Mesothelial cell of epicardium (in vitro differentiated cells): ENCODE measurements at regions not wholly inside any gene's neighbourhood (a gene's known extent, or its start where the extent isn't known, plus 50 kb on each side); places are given as distances from the start of the nearest gene placed in this dataset.
"Not testable (repeated sequence)": the region's sequence is repeated elsewhere in the genome, so short reads cannot be mapped to it uniquely, and the experiment has no call there.

ENCODE experiments used
- DNase-seq, 2 experiments: peaks; one replicate each; pipeline ENCODE4 v3.0.0; 2021; ENCODE audit warnings: low spot score in 2 of 2; ENCODE audit not compliant: unreplicated experiment in 2 of 2
- H3K27ac Mint-ChIP-seq: 2 replicates; pipeline ENCODE4 v1.8.0; 2021; ENCODE audit warnings: mixed read lengths
- H3K27me3 Mint-ChIP-seq: 2 replicates; pipeline ENCODE4 v1.8.0; 2021; ENCODE audit warnings: low read depth, mixed read lengths
- H3K36me3 Mint-ChIP-seq: 2 replicates; pipeline ENCODE4 v1.8.0; 2021; ENCODE audit warnings: mixed read lengths
- H3K4me1 Mint-ChIP-seq: 2 replicates; pipeline ENCODE4 v1.8.0; 2021; ENCODE audit warnings: mixed read lengths
- H3K4me3 Mint-ChIP-seq: 2 replicates; pipeline ENCODE4 v1.8.0; 2021; ENCODE audit warnings: mild to moderate bottlenecking, moderate library complexity, mixed read lengths
- H3K9me3 Mint-ChIP-seq: 2 replicates; pipeline ENCODE4 v1.8.0; 2021; ENCODE audit warnings: mixed read lengths
- CTCF ChIP-seq: fragments of 200-600 bp; sonication (generic); IDR thresholded peaks from one replicate; pipeline ENCODE4 v1.5.0; 2021; ENCODE audit warnings: antibody characterized with exemption; ENCODE audit not compliant: unreplicated experiment

- Mint-ChIP-seq H3K27me3 (peaks cover 62% of the 10 kb centered on the region), H3K36me3 (no peaks in the 10 kb centered on the region), H3K27ac (no peak overlapping the region), H3K4me1 (no peaks in the 10 kb centered on the region), H3K9me3 (no peaks in the 10 kb centered on the region), H3K4me3 (no peak overlapping the region)
- no peak for TF ChIP-seq CTCF
- no peak for DNase-seq
Observed at GRCh38 chr6:935582-935981, 242.6 kb upstream of the EXOC2 start.

GRCh38 chr6:934686-935085, 241.7 kb upstream of the EXOC2 start:
- no peak for TF ChIP-seq CTCF
- DNase-seq: no peak
- H3K9me3 Mint-ChIP-seq: no peaks in the 10 kb centered on the region
- H3K27me3 Mint-ChIP-seq: peaks cover 63% of the 10 kb centered on the region
- no peaks in the 10 kb centered on the region for H3K36me3 Mint-ChIP-seq
- H3K27ac Mint-ChIP-seq: no peak overlapping the region
- no peak overlapping the region for H3K4me3 Mint-ChIP-seq
- no peaks in the 10 kb centered on the region for H3K4me1 Mint-ChIP-seq

GRCh38 chr6:931919-932318, 239.0 kb upstream of the EXOC2 start:
- Mint-ChIP-seq H3K9me3 (peaks cover 10% of the 10 kb centered on the region), H3K27me3 (peaks cover 46% of the 10 kb centered on the region)
- H3K27ac Mint-ChIP-seq, DNase-seq, H3K36me3 Mint-ChIP-seq, H3K4me3 Mint-ChIP-seq, H3K4me1 Mint-ChIP-seq: not testable (repeated sequence)

GRCh38 chr6:927157-927556, 234.2 kb upstream of the EXOC2 start:
- Mint-ChIP-seq H3K27ac (no peak overlapping the region), H3K4me1 (no peaks in the 10 kb centered on the region), H3K9me3 (peaks cover 22% of the 10 kb centered on the region), H3K36me3 (no peaks in the 10 kb centered on the region), H3K27me3 (peaks cover 31% of the 10 kb centered on the region), H3K4me3 (no peak overlapping the region)
- TF ChIP-seq CTCF: no peak
- no peak for DNase-seq

- Mint-ChIP-seq H3K27ac (no peak overlapping the region), H3K4me1 (no peaks in the 10 kb centered on the region), H3K9me3 (peaks cover 26% of the 10 kb centered on the region), H3K36me3 (no peaks in the 10 kb centered on the region), H3K4me3 (no peak overlapping the region), H3K27me3 (peaks cover 29% of the 10 kb centered on the region)
- no peak for DNase-seq
- no peak for TF ChIP-seq CTCF
Observed at GRCh38 chr6:925656-926213, 232.8 kb upstream of the EXOC2 start.

- no peak for DNase-seq
- Mint-ChIP-seq H3K4me3 (no peak overlapping the region), H3K27ac (no peak overlapping the region), H3K27me3 (peaks cover 23% of the 10 kb centered on the region), H3K4me1 (no peaks in the 10 kb centered on the region), H3K36me3 (no peaks in the 10 kb centered on the region), H3K9me3 (peaks cover 31% of the 10 kb centered on the region)
- TF ChIP-seq CTCF: no peak
Observed at GRCh38 chr6:924661-925060, 231.7 kb upstream of the EXOC2 start.
